ENCODE measurements at regions not wholly inside any gene's neighbourhood (a gene's known extent, or its start where the extent isn't known, plus 50 kb on each side); places are given as distances from the start of the nearest gene placed in this dataset.

- Histone ChIP-seq H3K27me3 (ENCODE audit: control insufficient read depth in 2 of 2, insufficient read depth in 2 of 2, low read length in 2 of 2) (peaks cover 0 to 5% of the 10 kb centered on the region in 2 experiments), H3K9me1 (replicated peaks; ENCODE audit: control insufficient read depth, extremely low read depth, insufficient read depth, low read length) (no peaks in the 10 kb centered on the region), H3K4me3 (replicated peaks in 1 of 3; ENCODE audit: insufficient read depth in 1 of 3, low read depth in 1 of 3, low read length in 3 of 3) (no peak overlapping the region), H3K4me2 (ENCODE audit: insufficient read depth, low read length) (no peak overlapping the region), H3K36me3 (ENCODE audit: control insufficient read depth in 2 of 2, extremely low read depth in 1 of 2, insufficient read depth in 2 of 2, low read length in 2 of 2) (no peaks in the 10 kb centered on the region), H3K9ac (replicated peaks; ENCODE audit: extremely low read depth, insufficient read depth, low read length) (no peak overlapping the region), H4K20me1 (replicated peaks; ENCODE audit: control insufficient read depth, extremely low read depth, insufficient read depth, low read length) (no peaks in the 10 kb centered on the region), H3K4me1 (ENCODE audit: control insufficient read depth, extremely low read depth, insufficient read depth, low read length) (peaks cover 27% of the 10 kb centered on the region), H3K27ac (ENCODE audit: insufficient read depth, low read depth, low read length) (no peak overlapping the region), H3K9me3 (replicated peaks; ENCODE audit: control insufficient read depth, insufficient read depth, low read length) (no peaks in the 10 kb centered on the region), H2AFZ (ENCODE audit: low read depth, low read length) (no peak overlapping the region), H3K79me2 (ENCODE audit: control insufficient read depth, insufficient read depth, low read length) (no peaks in the 10 kb centered on the region)
- TF ChIP-seq POLR2AphosphoS5 (IDR thresholded peaks at IDR 0.05; ENCODE audit: insufficient read depth, low read depth, low read length) (no peak), FOS (IDR thresholded peaks at IDR 0.05; ENCODE audit: borderline replicate concordance, insufficient read depth, low read length) (no peak), MYC (IDR thresholded peaks at IDR 0.05; ENCODE audit: low read depth, low read length) (no peak), CTCF (IDR thresholded peaks at IDR 0.05; ENCODE audit: extremely low read depth in 1 of 2, insufficient read depth in 1 of 2, low read depth in 1 of 2, low read length in 2 of 2) (no peak), EZH2 (IDR thresholded peaks at IDR 0.05; ENCODE audit: borderline replicate concordance, low read depth, low read length, severe bottlenecking) (no peak), MAX (IDR thresholded peaks at IDR 0.05; ENCODE audit: insufficient read depth, insufficient read length) (no peak), JUN (IDR thresholded peaks at IDR 0.05; ENCODE audit: borderline replicate concordance, insufficient read depth, insufficient read length, low read depth) (no peak), POLR2A (IDR thresholded peaks at IDR 0.05; ENCODE audit: low read depth, low read length) (no peak), GATA2 (IDR thresholded peaks at IDR 0.05; ENCODE audit: insufficient read depth, insufficient read length, low read depth, low read length) (no peak)
- no TSS peak for BruUV-seq (replicated peaks)
- intact Hi-C loops (cut with micrococcal nuclease) (no loop called here), dilution Hi-C loops (cut with MboI; ENCODE audit: extremely low pct_ligation_motif_present, low sequenced_read_pairs) (no loop called here)
- ChIA-PET POLR2A (no interaction called here), CTCF (no interaction called here)
- FAIRE-seq, result no peak
- DNase-seq (ENCODE audit: low read depth, low spot score), result no peak
These were observed 373.1 kb downstream of the CSNK1G3 start for GRCh38 chr5:123885081-123885480.

Measured in endothelial cell of umbilical vein (primary cell).